GM06990 (cell line): ENCODE measurements at regions not wholly inside any gene's neighbourhood (a gene's known extent, or its start where the extent isn't known, plus 50 kb on each side); places are given as distances from the start of the nearest gene placed in this dataset.
"Not testable (repeated sequence)": the region's sequence is repeated elsewhere in the genome, so short reads cannot be mapped to it uniquely, and the experiment has no call there.

Experiments
- DNase-seq: peaks from one replicate; pipeline ENCODE4 v3.0.0-alpha.2; 2011; ENCODE audit not compliant: insufficient read length; ENCODE audit errors: extremely low read depth
- H3K27me3 ChIP-seq: replicated peaks from 2 replicates; pipeline ENCODE4 v1.6.0; 2011; ENCODE audit warnings: low read length; ENCODE audit not compliant: control insufficient read depth, insufficient read depth
- H3K36me3 ChIP-seq: 2 replicates; pipeline ENCODE4 v1.5.1; 2011; ENCODE audit warnings: low read length; ENCODE audit not compliant: control insufficient read depth, insufficient read depth
- H3K4me3 ChIP-seq: replicated peaks from 2 replicates; pipeline ENCODE4 v1.5.1; 2011; ENCODE audit warnings: low read depth, mild to moderate bottlenecking, control low read depth, low read length
- TF ChIP-seq, protein P1 (sequence below): IDR thresholded peaks from 2 replicates; pipeline ENCODE4 v1.5.1; 2011; ENCODE audit warnings: low read length, control low read depth, mild to moderate bottlenecking, inconsistent platforms; ENCODE audit not compliant: insufficient read depth, poor library complexity, severe bottlenecking

DNA sequence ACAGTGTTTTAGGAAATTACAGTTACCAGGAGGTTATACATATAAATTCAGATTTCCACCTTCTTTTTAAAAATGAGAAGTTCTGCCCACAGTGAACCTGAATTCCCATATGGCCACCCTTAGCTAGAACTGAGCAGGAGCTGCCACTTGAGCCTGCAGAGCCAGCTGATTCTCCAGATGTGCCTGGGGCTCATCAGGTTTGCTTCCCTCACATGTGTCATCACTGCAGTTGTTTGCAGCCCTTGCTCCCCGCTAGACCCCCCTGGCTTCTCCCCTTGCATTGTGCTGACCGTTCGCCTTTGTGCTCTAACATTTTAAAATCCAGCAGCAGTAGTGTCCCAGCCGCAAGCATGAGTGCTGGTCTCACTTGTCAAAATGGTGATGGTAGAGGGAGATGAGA is 131.1 kb downstream of the UTRN start:
- TF ChIP-seq, protein P1, sequence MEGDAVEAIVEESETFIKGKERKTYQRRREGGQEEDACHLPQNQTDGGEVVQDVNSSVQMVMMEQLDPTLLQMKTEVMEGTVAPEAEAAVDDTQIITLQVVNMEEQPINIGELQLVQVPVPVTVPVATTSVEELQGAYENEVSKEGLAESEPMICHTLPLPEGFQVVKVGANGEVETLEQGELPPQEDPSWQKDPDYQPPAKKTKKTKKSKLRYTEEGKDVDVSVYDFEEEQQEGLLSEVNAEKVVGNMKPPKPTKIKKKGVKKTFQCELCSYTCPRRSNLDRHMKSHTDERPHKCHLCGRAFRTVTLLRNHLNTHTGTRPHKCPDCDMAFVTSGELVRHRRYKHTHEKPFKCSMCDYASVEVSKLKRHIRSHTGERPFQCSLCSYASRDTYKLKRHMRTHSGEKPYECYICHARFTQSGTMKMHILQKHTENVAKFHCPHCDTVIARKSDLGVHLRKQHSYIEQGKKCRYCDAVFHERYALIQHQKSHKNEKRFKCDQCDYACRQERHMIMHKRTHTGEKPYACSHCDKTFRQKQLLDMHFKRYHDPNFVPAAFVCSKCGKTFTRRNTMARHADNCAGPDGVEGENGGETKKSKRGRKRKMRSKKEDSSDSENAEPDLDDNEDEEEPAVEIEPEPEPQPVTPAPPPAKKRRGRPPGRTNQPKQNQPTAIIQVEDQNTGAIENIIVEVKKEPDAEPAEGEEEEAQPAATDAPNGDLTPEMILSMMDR: no peak
- no peaks in the 10 kb centered on the region for H3K36me3 ChIP-seq
- no peak for DNase-seq
- no peak overlapping the region for H3K4me3 ChIP-seq
- H3K27me3 ChIP-seq: no peaks in the 10 kb centered on the region

DNA sequence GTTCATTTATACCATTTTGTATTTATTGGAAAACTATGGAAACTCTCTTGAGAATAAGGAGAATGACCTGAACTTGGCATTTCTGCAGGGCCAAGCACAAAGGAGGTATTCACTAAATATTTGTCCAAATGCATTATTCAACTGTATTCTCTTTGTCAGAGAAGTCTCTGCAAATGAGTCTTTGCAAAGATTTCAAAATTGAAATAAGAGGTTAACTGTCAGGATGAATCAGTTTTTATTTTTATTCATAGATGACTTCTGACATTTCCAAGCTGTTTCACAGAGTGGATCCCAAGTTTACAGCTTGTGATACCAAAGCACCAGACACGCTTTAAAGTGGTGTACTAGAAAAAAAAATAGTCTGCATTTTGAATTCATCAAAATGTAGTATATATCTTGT is 131.6 kb downstream of the UTRN start:
- TF ChIP-seq, protein P1: no peak
- no peaks in the 10 kb centered on the region for H3K36me3 ChIP-seq
- no peak for DNase-seq
- H3K4me3 ChIP-seq: no peak overlapping the region
- H3K27me3 ChIP-seq: no peaks in the 10 kb centered on the region

DNA sequence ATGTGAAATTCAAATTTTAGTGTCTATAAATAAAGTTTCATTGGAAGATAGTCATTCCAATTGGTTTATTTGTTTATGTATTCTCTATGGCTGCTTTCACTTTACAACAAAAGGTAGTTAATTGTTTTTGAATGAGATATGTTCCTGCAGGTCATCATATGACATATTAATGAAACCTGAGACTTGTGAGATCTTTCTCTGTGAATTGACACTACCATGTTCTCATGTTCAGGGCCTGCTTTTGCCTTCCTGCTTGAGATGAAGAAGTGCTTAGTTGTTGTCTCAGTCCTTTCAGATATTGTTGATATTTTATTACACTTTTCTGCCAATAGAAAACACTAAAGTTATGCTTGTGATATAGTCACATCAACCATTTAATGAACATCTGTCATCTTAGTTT is 132.5 kb downstream of the UTRN start:
- Histone ChIP-seq H3K27me3 (no peaks in the 10 kb centered on the region), H3K36me3 (no peaks in the 10 kb centered on the region), H3K4me3 (no peak overlapping the region)
- no peak for DNase-seq
- TF ChIP-seq, protein P1: no peak

DNA sequence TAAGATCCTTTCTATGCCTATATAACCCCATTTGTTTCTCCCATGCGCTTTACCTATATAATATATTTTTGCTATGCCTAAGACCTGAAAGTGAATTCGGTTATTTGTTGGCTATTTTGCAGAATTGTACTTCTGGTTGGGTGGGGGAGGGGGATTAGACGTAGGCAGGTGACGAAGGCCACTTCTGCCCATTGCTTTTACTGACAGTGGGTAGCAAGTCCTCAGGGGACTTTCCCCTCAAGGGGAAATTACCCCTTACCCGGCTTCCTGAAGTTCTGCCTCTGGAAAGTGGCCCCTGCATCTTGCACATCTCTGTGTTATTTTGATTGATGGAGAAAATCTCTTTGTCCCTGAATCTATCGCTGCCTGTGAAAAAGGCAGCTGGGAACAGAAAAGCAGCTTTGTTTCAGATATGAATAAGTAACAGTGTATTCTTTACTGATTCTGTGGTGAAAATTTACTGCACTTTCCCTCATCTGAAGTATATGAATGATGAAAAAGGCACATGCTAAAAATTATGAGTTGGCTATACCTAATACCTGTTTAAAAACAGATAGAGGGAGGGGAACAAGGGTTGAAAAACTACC is 133.9 kb downstream of the UTRN start:
- TF ChIP-seq, protein P1: no peak
- no peaks in the 10 kb centered on the region for H3K27me3 ChIP-seq
- DNase-seq: no peak
- H3K4me3 ChIP-seq: no peak overlapping the region
- H3K36me3 ChIP-seq: peaks cover 1% of the 10 kb centered on the region; the same call in 1 of the 2 replicates

DNA sequence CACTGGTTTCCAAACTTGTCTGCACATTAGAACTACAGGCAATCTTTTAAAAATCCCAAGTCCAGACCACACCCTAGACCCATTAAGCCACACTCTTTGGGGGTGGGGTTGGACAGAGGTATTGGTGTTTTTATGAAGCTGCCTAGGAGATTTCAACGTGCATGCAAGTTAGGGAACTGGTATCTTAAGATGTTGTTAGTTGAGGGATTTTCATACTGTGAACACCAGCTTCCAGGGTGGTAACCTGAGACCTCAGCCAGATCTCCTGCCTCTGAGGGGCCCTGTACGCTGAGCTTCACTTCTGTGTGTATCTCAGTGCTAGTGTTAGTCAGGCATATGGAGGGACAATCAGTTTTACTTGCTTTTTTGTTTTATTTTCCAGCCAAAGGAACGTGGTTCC is 138.0 kb downstream of the UTRN start:
- Histone ChIP-seq H3K27me3 (no peaks in the 10 kb centered on the region), H3K4me3 (no peak overlapping the region), H3K36me3 (peaks cover 3% of the 10 kb centered on the region; the same call in 1 of the 2 replicates)
- TF ChIP-seq, protein P1: no peak
- DNase-seq: no peak

DNA sequence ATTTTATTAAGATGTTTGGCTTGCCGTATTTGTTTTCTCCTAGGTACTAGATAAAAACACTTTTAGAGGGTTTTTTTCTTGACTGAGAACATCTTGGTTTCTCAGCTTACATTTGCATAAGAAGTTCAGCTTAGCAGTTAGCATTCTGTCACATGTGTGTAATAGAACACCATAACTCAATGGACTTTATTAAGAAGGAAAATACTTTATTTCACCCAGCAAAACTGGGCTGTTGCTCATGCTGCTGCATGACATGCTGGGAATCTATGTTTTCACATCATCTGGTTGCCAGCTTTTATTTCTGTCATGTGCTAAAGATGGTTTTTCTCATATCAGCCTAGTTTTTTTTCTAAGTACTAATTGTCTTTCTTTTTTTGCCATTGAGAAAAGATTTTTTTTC is 144.6 kb downstream of the UTRN start:
- DNase-seq: no peak
- TF ChIP-seq, protein P1: no peak
- H3K4me3 ChIP-seq: no peak overlapping the region
- H3K27me3 ChIP-seq: no peaks in the 10 kb centered on the region
- peaks cover 2% of the 10 kb centered on the region for H3K36me3 ChIP-seq

DNA sequence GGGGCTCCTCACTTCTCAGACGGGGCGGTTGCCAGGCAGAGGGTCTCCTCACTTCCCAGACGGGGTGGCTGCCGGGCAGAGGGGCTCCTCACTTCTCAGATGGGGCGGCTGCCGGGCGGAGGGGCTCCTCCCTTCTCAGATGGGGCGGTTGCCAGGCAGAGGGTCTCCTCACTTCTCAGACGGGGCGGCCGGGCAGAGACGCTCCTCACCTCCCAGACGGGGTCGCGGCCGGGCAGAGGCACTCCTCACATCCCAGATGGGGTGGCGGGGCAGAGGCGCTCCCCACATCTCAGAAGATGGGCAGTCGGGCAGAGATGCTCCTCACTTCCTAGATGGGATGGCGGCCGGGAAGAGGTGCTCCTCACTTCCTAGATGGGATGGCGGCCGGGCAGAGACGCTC is 148.3 kb downstream of the UTRN start:
- H3K4me3 ChIP-seq, H3K27me3 ChIP-seq, DNase-seq, H3K36me3 ChIP-seq: not testable (repeated sequence)
